GM21447 (cell line): ENCODE measurements at regions not wholly inside any gene's neighbourhood (a gene's known extent, or its start where the extent isn't known, plus 50 kb on each side); places are given as distances from the start of the nearest gene placed in this dataset.
"Not testable (repeated sequence)": the region's sequence is repeated elsewhere in the genome, so short reads cannot be mapped to it uniquely, and the experiment has no call there.

Source experiments
- ATAC-seq: cut with Tn5 transposase; IDR thresholded peaks from one replicate; pipeline ENCODE4 v1.9.1; 2021; ENCODE audit not compliant: unreplicated experiment

- not testable (repeated sequence) for ATAC-seq
These were observed 280.1 kb upstream of the FRG2C start for GRCh38 chr3:75384016-75384415.

GRCh38 chr3:75388486-75389124, 275.5 kb upstream of the FRG2C start:
- ATAC-seq, result not testable (repeated sequence)

GRCh38 chr3:75393288-75393694, 270.8 kb upstream of the FRG2C start:
- not testable (repeated sequence) for ATAC-seq

GRCh38 chr3:75394102-75394501, 270.0 kb upstream of the FRG2C start:
- not testable (repeated sequence) for ATAC-seq

- not testable (repeated sequence) for ATAC-seq
These were observed 269.4 kb upstream of the FRG2C start for GRCh38 chr3:75394562-75395360.

- ATAC-seq, result no peak
These were observed 268.4 kb upstream of the FRG2C start for GRCh38 chr3:75395580-75396315.

GRCh38 chr3:75396316-75396802, 267.8 kb upstream of the FRG2C start:
- ATAC-seq, result no peak

GRCh38 chr3:75397486-75397885, 266.6 kb upstream of the FRG2C start:
- not testable (repeated sequence) for ATAC-seq

GRCh38 chr3:75422101-75422945, 241.8 kb upstream of the FRG2C start:
- ATAC-seq, result not testable (repeated sequence)

- not testable (repeated sequence) for ATAC-seq
These were observed 238.7 kb upstream of the FRG2C start for GRCh38 chr3:75425379-75425778.

GRCh38 chr3:75427486-75427885, 236.6 kb upstream of the FRG2C start:
- not testable (repeated sequence) for ATAC-seq

- not testable (repeated sequence) for ATAC-seq
These were observed 236.2 kb upstream of the FRG2C start for GRCh38 chr3:75427906-75428305.

- not testable (repeated sequence) for ATAC-seq
These were observed 234.4 kb upstream of the FRG2C start for GRCh38 chr3:75429561-75430220.

GRCh38 chr3:75430406-75430805, 233.7 kb upstream of the FRG2C start:
- ATAC-seq, result not testable (repeated sequence)

- not testable (repeated sequence) for ATAC-seq
These were observed 233.0 kb upstream of the FRG2C start for GRCh38 chr3:75431120-75431519.

GRCh38 chr3:75432466-75432865, 231.7 kb upstream of the FRG2C start:
- ATAC-seq, result not testable (repeated sequence)

GRCh38 chr3:75432885-75433284, 231.2 kb upstream of the FRG2C start:
- not testable (repeated sequence) for ATAC-seq

GRCh38 chr3:75433295-75433694, 230.8 kb upstream of the FRG2C start:
- ATAC-seq, result not testable (repeated sequence)

- not testable (repeated sequence) for ATAC-seq
These were observed 229.7 kb upstream of the FRG2C start for GRCh38 chr3:75434276-75434912.
